Caki2 (cell line): ENCODE measurements at regions not wholly inside any gene's neighbourhood (a gene's known extent, or its start where the extent isn't known, plus 50 kb on each side); places are given as distances from the start of the nearest gene placed in this dataset.
"Not testable (repeated sequence)": the region's sequence is repeated elsewhere in the genome, so short reads cannot be mapped to it uniquely, and the experiment has no call there.

Experiments
- DNase-seq: peaks from one replicate; pipeline ENCODE4 v3.0.0-alpha.2; 2015; ENCODE audit warnings: low read depth
- in situ Hi-C: cut with HindIII; loops from 2 replicates; pipeline ENCODE4 v1.10.0; 2016; ENCODE audit warnings: low sequenced_read_pairs, low pct_unique_long_range_greater_than_20kb, mixed read lengths

- in situ Hi-C loops, result no loop called here
- DNase-seq, result no peak
These were observed 277.8 kb upstream of the FOXF1 start for GRCh38 chr16:86232496-86232895.

- in situ Hi-C loops, DNase-seq: not testable (repeated sequence)
These were observed 276.8 kb upstream of the FOXF1 start for GRCh38 chr16:86233506-86233905.

GRCh38 chr16:86239381-86239780 lies 270.9 kb upstream of the FOXF1 start:
- in situ Hi-C loops, result no loop called here
- DNase-seq, result no peak

GRCh38 chr16:86240716-86241363 lies 269.5 kb upstream of the FOXF1 start:
- no peak for DNase-seq
- in situ Hi-C loops, result no loop called here

- in situ Hi-C loops, result no loop called here
- DNase-seq, result no peak
These were observed 268.6 kb upstream of the FOXF1 start for GRCh38 chr16:86241681-86242080.

GRCh38 chr16:86242244-86243122 lies 267.8 kb upstream of the FOXF1 start:
- in situ Hi-C loops, result no loop called here
- no peak for DNase-seq

GRCh38 chr16:86243123-86243473 lies 267.2 kb upstream of the FOXF1 start:
- no peak for DNase-seq
- in situ Hi-C loops, result no loop called here

GRCh38 chr16:86243571-86244154 lies 266.7 kb upstream of the FOXF1 start:
- in situ Hi-C loops, result no loop called here

GRCh38 chr16:86244158-86244557 lies 266.2 kb upstream of the FOXF1 start:
- in situ Hi-C loops, result no loop called here
- DNase-seq, result no peak

More at GRCh38 chr16:86243571-86244154, 266.7 kb upstream of the FOXF1 start:
- no peak for DNase-seq

- in situ Hi-C loops, result no loop called here
These were observed 265.4 kb upstream of the FOXF1 start for GRCh38 chr16:86244936-86245335.

GRCh38 chr16:86245351-86245750 lies 265.0 kb upstream of the FOXF1 start:
- no peak for DNase-seq
- in situ Hi-C loops, result no loop called here

More at GRCh38 chr16:86244936-86245335, 265.4 kb upstream of the FOXF1 start:
- DNase-seq, result no peak

GRCh38 chr16:86245895-86246294 lies 264.4 kb upstream of the FOXF1 start:
- DNase-seq, result no peak
- in situ Hi-C loops, result no loop called here

- DNase-seq, result no peak
- in situ Hi-C loops, result no loop called here
These were observed 261.9 kb upstream of the FOXF1 start for GRCh38 chr16:86248310-86248905.

GRCh38 chr16:86249631-86250030 lies 260.7 kb upstream of the FOXF1 start:
- in situ Hi-C loops, result no loop called here
- no peak for DNase-seq

- no peak for DNase-seq
- in situ Hi-C loops, result no loop called here
These were observed 258.6 kb upstream of the FOXF1 start for GRCh38 chr16:86251682-86252081.

- in situ Hi-C loops, result no loop called here
- DNase-seq, result no peak
These were observed 257.7 kb upstream of the FOXF1 start for GRCh38 chr16:86252596-86252995.

- in situ Hi-C loops, result no loop called here
- DNase-seq, result no peak
These were observed 254.4 kb upstream of the FOXF1 start for GRCh38 chr16:86255966-86256365.

GRCh38 chr16:86256995-86257394 lies 253.3 kb upstream of the FOXF1 start:
- DNase-seq, result no peak
- in situ Hi-C loops, result no loop called here

GRCh38 chr16:86257546-86257945 lies 252.8 kb upstream of the FOXF1 start:
- no peak for DNase-seq
- in situ Hi-C loops, result no loop called here
